ENCODE measurements at regions not wholly inside any gene's neighbourhood (a gene's known extent, or its start where the extent isn't known, plus 50 kb on each side); places are given as distances from the start of the nearest gene placed in this dataset.

GRCh38 chr3:187971629-187972028 lies 182.3 kb upstream of the LPP start:
- DNase-seq (ENCODE audit: low read depth in 1 of 2, low spot score in 1 of 2), result no peak

- no peak for DNase-seq (ENCODE audit: low read depth in 1 of 2, low spot score in 1 of 2)
Measured at GRCh38 chr3:187972454-187972853, 181.5 kb upstream of the LPP start.

- DNase-seq (ENCODE audit: low read depth in 1 of 2, low spot score in 1 of 2), result no peak
Measured at GRCh38 chr3:187973977-187974870, 179.7 kb upstream of the LPP start.

DNA sequence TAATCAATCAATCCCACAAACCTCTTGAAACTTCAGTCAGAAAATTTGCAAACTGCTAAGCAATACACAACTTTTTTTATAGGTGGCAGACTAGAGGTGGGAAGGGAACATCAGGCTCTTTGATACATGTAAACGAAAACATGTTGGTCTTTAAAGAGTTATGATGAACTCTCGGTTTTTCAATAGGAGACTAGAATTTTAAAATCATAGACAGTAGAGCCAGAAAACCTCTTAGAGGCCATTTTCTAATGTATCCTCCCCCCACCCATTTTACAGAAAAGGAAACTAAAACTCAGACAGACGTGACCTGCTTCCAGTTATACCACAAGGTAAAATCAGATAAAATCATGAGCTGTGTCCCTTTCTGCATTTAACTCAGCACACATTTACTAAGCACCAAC lies 179.1 kb upstream of the LPP start:
- DNase-seq (ENCODE audit: low read depth in 1 of 2, low spot score in 1 of 2), result no peak

DNA sequence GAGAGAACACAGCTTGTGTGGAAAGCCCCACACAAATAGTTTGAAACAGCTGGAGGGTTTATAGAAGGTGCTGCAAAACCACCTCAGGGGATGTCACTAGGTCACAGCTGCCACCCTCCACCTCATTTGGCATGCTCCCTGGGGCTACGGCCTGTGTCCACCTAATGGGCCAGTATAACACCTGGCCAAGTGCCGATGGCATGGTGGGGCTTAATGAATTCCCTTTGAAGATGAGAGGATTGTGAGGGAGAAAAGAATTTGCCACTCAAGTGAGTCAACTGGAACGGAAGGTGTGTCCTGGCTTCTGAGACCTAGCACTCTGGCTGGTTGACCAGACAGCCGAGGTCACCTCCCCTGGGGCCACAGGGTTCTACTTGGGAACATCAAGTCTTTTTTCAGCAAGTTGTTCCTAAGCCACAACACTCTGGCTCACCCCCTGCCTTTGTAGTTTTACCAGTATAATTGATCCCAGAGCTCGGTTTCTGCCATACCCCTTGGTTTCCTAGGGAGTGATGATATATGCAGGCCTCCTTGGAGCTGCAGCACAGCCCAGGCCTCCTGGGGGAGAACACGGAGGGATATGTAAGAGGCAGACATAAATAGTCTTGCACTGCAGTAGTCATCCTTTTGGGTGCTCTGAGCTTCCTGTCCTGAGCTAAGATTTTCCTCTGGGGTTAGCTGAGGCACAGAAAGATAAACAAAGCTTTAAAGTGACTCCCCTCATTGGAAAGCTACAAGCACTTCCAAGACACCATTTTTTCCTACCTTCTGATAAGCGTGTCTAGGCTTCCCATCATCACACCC lies 178.2 kb upstream of the LPP start:
- DNase-seq (ENCODE audit: low read depth in 1 of 2, low spot score in 1 of 2), result no peak

DNA sequence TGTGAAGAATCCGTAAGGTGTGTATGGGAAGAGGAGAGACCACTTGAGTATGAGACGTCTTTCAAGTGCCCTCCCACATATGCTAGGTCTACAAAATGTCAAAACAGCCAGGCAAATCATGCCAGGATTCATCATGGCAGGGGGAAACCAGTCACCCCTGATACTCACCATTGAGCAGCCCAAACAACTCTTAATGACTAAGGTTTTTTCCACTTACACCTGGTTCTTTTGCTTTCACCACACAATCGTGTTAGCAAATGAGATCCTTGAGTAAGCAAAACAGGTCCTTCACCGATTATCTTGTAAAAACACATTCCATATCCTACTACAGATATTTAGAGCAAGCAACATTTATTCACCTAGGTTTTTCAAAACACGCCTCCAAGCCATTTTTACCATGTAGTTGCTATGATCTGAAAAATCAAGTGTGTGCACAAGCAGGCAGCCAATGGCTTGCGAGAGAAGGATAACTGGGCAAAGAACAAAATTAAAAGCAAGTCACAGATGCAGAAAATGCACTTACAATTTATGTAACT lies 177.5 kb upstream of the LPP start:
- peak in 1 of 2 donors; percentile 61 for DNase-seq (ENCODE audit: low read depth in 1 of 2, low spot score in 1 of 2)

GRCh38 chr3:187977659-187978058 lies 176.3 kb upstream of the LPP start:
- no peak for DNase-seq (ENCODE audit: low read depth in 1 of 2, low spot score in 1 of 2)

DNA sequence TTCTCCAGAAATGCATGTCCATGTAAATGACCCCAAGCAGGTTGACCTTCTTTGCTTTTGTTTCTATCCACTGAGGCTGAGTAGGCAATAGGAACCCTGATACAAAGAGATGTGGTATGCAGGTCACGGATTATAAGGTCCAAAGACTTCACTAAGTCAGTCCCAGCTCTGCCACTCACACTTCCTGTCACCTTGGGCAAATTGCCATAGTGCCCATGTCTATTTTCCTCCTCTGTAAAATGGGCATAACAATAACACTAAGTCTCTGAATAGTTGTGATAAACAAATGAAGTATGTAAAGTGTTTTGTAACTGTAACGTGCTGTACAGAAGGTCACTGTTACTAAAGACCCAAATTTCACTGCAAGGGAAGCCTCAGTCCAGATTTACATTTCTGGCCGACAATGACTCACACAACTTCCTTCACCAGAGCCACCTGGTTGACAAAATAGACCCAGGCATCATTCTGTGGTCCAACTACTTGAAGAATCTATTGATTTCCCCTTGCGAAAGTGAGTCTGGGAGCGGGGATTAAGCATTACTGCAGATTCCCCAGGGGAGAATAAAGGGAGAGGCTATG lies 175.4 kb upstream of the LPP start:
- DNase-seq (ENCODE audit: low read depth in 1 of 2, low spot score in 1 of 2), result no peak

GRCh38 chr3:187979564-187979963 lies 174.4 kb upstream of the LPP start:
- no peak for DNase-seq (ENCODE audit: low read depth in 1 of 2, low spot score in 1 of 2)

GRCh38 chr3:187980861-187981260 lies 173.1 kb upstream of the LPP start:
- no peak for DNase-seq (ENCODE audit: low read depth in 1 of 2, low spot score in 1 of 2)

GRCh38 chr3:187982142-187982541 lies 171.8 kb upstream of the LPP start:
- no peak for DNase-seq (ENCODE audit: low read depth in 1 of 2, low spot score in 1 of 2)

DNA sequence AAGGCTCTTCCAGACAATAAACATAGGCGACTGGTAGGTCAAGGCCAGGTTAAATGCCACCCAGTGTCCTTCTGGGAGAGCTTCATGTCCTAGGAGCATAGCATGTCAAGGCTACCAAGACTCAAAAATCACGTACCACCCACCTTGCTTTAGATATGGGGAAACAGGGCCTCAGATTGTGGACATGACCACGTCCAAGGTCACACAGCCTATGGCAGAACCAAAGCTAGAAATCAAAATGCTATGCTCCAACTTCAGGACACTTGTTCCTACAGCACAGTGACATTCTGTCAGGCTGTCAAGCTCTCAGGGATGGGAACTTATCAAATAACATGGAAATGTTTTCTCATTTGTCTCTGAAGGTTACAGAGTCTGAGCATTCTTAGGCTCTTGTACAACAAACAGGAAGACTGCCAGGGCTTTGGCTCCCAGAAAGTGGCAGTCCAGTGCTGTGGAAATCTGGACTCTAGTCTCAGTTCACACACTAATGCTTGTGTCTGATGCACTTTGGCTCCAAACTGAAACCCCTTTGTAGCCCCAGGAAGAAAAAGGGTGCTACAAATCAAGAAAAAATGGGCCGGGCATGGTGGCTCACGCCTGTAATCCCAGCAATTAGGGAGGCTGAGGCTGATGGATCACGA lies 170.4 kb upstream of the LPP start:
- DNase-seq (ENCODE audit: low read depth in 1 of 2, low spot score in 1 of 2), result no peak

DNA sequence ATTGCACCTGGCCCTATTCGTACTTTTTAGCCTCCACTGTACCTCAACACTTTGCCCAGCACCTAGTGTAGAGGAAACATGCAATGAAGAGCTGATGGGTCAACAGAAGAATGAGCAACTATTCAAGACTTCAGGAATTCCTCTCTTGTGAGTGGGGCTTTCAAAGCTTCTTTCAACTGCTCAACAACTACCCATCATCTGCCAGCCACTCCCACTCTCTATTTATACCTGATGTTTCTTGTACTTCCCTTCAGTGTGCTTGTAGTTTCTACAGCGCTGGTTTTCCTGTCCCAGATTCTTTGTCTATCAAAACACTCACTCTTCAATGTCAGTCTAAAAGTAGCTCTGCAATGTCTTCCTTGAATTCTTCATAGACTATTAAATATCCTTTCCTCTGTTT lies 168.3 kb upstream of the LPP start:
- DNase-seq (ENCODE audit: low read depth in 1 of 2, low spot score in 1 of 2), result no peak

GRCh38 chr3:187986514-187986934 lies 167.4 kb upstream of the LPP start:
- DNase-seq (ENCODE audit: low read depth in 1 of 2, low spot score in 1 of 2), result peak in 1 of 2 donors; percentile 64

- DNase-seq (ENCODE audit: low read depth in 1 of 2, low spot score in 1 of 2), result no peak
Measured at GRCh38 chr3:187987187-187987586, 166.8 kb upstream of the LPP start.

DNA sequence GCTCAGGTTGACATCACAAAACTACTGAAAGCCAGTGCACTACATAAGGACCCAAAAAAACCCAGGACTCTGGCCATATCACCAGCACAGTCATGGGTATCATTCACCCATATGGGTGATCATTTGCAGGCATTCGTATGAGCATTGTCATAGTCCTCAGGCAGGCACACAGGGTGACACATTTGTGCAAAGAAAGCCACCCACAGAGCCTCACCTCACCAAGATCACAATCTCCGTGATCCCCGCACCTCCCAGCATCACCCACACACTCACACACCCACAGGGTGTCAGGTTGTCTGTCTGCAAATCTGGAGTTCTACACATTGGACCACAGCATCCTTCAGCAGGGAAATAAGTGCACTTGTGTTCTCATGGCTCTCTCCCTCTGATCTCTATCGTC lies 166.0 kb upstream of the LPP start:
- no peak for DNase-seq (ENCODE audit: low read depth in 1 of 2, low spot score in 1 of 2)

- DNase-seq (ENCODE audit: low read depth in 1 of 2, low spot score in 1 of 2), result no peak
Measured at GRCh38 chr3:187989575-187990153, 164.3 kb upstream of the LPP start.

- no peak for DNase-seq (ENCODE audit: low read depth in 1 of 2, low spot score in 1 of 2)
Measured at GRCh38 chr3:187992609-187993008, 161.3 kb upstream of the LPP start.

GRCh38 chr3:187994221-187995042 lies 159.5 kb upstream of the LPP start:
- DNase-seq (ENCODE audit: low read depth in 1 of 2, low spot score in 1 of 2), result no peak

DNA sequence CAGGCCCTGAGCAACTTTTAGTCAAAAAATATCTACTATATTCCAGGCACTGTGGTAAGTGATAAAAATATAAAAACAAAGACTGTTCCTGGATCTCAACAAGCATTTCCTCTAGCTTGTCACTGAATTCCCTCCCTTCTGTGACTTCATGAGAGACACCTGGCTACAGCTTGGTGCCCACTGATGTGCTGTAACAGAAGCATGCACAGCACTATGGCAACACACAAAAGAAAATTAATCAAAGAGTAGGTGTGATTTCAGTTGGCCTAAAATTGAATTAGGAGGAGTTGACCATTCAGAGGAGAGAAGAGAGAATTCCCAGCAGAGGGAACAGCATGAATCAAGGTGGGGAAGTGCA lies 158.9 kb upstream of the LPP start:
- DNase-seq (ENCODE audit: low read depth in 1 of 2, low spot score in 1 of 2), result no peak

Measured in activated CD4-positive, alpha-beta T cell treated with anti-CD3 and anti-CD28 coated beads, Interleukin-2, amount 50 U/mL, for 24 hours (primary cell).